Panc1 (cell line): ENCODE measurements at regions not wholly inside any gene's neighbourhood (a gene's known extent, or its start where the extent isn't known, plus 50 kb on each side); places are given as distances from the start of the nearest gene placed in this dataset.

Experiments used
- CTCF ChIP-seq: fragments of 450-650 bp; IDR thresholded peaks from 2 replicates; pipeline ENCODE4 v1.5.1; 2017; ENCODE audit warnings: mild to moderate bottlenecking
- POLR2AphosphoS5 ChIP-seq: IDR thresholded peaks from 2 replicates; pipeline ENCODE4 v1.6.1; 2012; ENCODE audit warnings: mild to moderate bottlenecking, low read depth, low read length, moderate library complexity
- REST ChIP-seq, 2 experiments: IDR thresholded peaks; 2 replicates each; pipeline ENCODE4 v1.6.1; 2011 to 2012; ENCODE audit warnings: low read depth in 2 of 2, control low read depth in 1 of 2, low read length in 1 of 2, mild to moderate bottlenecking in 1 of 2, moderate library complexity in 1 of 2; ENCODE audit not compliant: insufficient read depth in 1 of 2

GRCh38 chr7:81501220-81501619 is 268.6 kb downstream of the HGF start:
- TF ChIP-seq CTCF (peak; percentile 31; the same call in 1 of the 2 replicates), POLR2AphosphoS5 (no peak), REST (IDR thresholded peaks at IDR 0.05; ENCODE audit: insufficient read depth in 1 of 2, low read depth in 2 of 2, low read length in 1 of 2) (no peak)
